ENCODE measurements at regions not wholly inside any gene's neighbourhood (a gene's known extent, or its start where the extent isn't known, plus 50 kb on each side); places are given as distances from the start of the nearest gene placed in this dataset.
"Not testable (repeated sequence)": the region's sequence is repeated elsewhere in the genome, so short reads cannot be mapped to it uniquely, and the experiment has no call there.

GRCh38 chr12:92987362-92987761 lies 58.3 kb upstream of the EEA1 start:
- peak; percentile 72 for DNase-seq (ENCODE audit: low spot score)

GRCh38 chr12:92987846-92988621 lies 58.9 kb upstream of the EEA1 start:
- DNase-seq (ENCODE audit: low spot score): no peak

DNA sequence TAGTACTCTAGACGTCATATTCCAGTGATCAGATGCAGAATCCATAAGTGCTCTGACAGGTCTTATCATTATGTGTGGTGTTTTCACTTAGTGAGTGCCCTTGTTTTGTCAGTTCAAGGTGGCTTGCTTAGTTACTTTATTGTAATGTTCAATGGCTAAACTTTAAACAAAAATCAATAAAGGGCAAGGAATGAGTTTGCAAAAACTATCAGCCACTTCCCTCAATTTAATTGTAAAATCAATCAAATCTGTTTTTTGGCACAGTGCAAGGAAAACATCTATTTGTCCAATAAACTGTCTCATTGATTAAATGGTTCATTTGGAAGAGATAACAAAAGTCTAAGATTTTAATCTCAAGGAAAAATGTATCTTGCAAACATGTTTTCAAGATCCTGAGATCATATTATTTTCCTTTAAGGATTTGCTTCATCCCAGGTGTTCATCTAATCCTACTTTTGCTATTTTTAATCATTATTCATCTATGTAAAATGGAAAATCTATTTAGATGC lies 59.6 kb upstream of the EEA1 start:
- DNase-seq (ENCODE audit: low spot score): no peak

DNA sequence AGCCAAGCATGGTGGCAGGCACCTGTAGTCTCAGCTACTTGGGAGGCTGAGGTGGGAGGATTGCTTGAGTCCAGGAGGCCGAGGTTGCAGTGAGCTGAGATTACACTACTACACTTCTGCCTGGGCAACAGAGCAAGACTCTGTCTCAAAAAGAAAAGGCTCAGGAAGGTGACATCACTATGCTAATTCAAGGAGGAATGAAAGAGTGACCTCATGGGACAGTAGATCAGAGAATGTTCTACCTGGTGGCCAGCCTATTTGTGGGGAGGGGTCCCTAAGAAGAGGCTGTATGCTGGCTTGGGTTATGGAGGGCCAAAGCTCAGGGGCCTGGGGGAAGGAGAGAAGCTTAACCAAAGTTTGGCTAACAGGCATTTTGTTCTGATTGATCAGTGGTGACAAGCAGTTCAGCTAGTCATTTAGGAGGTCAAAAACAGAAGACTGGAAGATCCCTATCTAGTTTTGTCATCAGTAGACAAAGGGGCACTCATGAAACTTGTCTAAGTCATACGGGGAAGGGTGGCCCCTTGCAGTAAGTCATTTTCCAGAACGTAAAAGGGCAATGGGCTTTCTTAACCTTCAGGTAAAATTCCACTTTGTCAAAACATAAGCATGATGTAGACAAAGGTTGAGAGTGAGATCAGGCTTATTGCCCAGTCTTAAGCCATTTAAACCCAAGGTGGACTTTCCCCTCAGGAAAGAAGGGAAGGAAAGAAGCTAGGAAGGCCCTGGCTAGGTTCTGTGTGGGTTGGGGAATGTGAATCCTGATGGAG lies 60.8 kb upstream of the EEA1 start:
- no peak for DNase-seq (ENCODE audit: low spot score)

DNA sequence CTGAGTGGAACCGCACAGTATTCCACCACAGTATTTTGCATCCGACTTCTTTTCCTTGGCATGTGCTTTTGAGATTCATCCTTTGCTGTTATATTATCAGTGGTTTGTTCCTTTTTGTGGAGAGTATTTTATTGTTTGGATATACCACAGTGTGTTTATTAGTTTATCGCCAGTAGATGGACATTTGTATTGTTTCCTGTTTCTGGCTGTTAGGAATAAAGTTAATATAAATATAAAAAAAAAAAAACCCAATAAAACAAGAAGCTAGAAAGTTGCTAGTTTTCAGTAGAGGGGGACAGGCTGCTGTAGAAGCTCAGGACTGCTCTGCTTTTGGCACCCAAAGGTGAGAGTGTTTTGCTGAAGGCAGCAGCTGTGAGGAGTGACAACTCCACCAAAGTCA lies 62.0 kb upstream of the EEA1 start:
- no peak for DNase-seq (ENCODE audit: low spot score)

DNA sequence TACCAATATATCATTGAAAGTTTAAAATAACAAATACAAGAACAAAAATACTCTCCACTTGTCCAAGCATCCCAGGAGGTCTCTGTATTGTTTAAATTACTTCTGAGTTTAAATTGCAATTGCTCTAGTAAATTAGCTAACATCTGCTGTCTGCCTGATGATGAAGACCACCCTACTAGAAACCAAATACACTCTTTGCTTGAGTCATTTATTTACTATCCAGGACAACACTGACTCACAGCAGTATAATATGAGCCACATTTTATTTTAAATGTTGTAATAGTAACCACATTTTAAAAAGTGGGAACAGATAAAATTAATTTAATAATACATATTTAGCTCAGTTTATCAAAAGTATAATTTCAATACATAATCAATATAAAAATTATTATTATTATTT lies 62.9 kb upstream of the EEA1 start:
- no peak for DNase-seq (ENCODE audit: low spot score)

DNA sequence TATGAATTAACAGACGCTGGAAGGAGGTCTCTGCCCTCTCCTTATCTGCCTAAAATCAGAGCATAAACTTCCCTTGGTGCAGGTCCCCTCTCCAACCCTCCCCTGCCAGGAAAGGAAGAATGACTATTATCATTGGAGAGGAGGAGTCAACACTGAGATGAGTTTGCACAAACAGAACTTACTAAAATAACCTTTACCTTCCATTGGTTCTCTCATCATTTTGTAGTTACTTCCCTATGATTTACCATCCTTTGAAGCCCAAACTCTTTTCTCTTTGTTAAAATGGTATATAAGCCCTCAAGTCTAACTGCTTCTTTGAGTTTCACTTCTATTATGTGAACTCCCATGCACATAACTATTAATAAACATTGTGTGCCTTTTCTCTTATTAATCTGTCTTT lies 64.2 kb upstream of the EEA1 start:
- DNase-seq (ENCODE audit: low spot score): no peak

GRCh38 chr12:92995258-92995903 lies 66.3 kb upstream of the EEA1 start:
- DNase-seq (ENCODE audit: low spot score): no peak

- DNase-seq (ENCODE audit: low spot score): no peak
These were observed 70.9 kb upstream of the EEA1 start for GRCh38 chr12:93000026-93000425.

DNA sequence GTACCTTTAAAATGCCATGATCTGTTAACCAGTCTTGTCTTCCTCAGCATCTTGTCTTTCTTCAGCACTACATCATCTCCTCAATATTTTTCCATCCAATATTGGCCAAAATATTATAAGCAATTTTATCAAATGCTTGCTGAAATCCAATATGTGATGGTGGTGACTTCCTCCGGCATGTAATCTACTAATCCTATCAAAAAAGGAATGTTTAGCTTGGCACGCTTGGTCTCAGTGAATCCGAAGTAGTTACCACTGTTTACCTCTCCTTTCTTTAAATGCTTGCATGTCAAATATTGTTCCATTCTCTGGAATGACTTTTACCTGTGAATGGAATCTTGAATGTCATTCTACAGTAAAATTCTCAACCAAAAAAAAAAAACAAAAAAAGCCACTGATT lies 72.3 kb upstream of the EEA1 start:
- DNase-seq (ENCODE audit: low spot score): no peak

DNA sequence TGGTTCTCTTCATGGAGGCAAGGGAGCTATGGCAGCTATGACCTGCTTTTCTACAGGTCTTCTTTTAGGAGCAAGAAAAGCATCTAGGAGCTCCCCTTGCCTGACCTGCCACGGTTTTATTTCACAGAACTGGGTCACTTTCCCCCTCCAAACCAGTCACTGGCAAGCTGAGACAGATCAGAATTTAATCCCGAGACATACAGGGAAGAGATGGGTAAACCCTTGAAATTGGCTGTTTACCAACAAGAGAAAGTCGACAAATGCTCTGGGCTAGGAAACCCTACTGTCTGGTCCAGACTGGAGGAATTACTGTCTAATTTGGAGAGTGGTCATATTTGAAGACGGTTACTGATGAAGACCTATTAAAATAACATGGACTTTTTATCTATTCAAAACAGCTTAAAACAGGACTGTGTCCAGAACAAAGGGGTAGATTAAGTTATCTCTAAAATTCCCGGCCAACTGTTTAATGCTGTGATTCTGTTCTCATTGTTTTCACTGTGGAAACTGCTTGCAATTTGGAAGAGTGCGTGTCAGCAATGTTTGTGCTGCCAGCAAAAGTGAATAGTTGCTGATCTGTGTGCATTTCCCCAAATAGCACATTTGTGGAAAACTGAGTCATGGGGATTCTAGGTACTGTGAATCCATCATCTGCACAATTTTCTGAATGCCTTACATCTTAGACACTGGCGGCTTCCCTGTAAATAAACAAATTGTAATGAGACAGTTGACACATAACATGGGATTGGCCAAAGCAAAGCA lies 73.4 kb upstream of the EEA1 start:
- no peak for DNase-seq (ENCODE audit: low spot score)

DNA sequence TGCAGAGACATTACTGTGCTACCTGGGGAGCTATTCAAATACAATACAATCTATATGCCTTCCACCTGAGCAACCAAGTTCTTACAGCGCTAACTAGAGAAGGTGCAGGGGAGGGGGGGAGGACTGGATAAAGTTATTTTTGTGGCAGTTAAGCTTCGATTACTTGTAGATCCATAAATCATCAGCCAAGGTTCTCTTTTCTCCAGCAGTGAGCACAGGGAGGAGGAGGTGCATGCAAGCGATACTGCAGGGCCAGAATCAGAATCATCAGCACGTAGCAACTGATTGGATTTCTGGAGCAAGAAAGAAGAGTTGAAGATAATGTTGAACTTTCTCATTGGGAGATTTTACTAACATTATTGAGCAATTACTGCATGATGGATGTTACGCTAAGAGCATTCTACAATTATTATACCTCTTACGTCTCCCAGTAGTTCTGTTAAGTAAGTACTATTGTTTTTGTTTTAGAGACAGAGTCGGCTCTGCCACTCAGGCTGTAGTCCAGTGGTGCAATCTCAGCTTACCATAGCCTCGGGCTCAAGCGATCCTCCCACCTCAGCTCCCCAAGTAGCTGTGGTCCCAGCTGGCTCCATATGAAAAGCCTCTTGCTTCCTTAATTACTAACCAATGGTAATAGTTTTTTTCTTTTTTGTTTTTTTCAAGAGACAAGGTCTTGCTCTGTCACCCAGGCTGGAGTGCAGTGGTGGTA lies 74.6 kb upstream of the EEA1 start:
- DNase-seq (ENCODE audit: low spot score): no peak

GRCh38 chr12:93005928-93006392 lies 76.9 kb upstream of the EEA1 start:
- no peak for DNase-seq (ENCODE audit: low spot score)

GRCh38 chr12:93006471-93007208 lies 77.5 kb upstream of the EEA1 start:
- DNase-seq (ENCODE audit: low spot score): no peak

GRCh38 chr12:93007544-93007943 lies 78.4 kb upstream of the EEA1 start:
- no peak for DNase-seq (ENCODE audit: low spot score)

- DNase-seq (ENCODE audit: low spot score): peak; percentile 22
These were observed 79.1 kb upstream of the EEA1 start for GRCh38 chr12:93008044-93008778.

- not testable (repeated sequence) for DNase-seq (ENCODE audit: low spot score)
These were observed 79.8 kb upstream of the EEA1 start for GRCh38 chr12:93008880-93009279.

DNA sequence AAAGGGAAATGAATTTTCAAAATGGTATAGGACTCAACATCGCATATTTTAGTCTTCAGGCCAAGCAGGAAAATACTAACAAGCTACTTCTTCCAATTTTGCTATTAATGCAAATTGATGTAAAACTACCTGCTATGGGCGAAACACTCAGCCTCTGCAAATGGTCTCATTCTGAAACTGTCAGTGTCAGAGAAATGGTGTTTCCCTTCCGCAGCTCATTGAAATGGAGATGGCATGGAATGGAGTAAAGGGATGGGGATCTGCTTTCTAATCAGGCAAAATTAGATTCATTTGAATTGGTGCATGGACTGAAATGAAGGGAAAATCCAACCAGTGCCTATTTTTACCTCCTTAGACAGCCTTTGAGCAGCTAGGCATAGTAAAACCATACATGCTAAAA lies 80.4 kb upstream of the EEA1 start:
- no peak for DNase-seq (ENCODE audit: low spot score)

DNA sequence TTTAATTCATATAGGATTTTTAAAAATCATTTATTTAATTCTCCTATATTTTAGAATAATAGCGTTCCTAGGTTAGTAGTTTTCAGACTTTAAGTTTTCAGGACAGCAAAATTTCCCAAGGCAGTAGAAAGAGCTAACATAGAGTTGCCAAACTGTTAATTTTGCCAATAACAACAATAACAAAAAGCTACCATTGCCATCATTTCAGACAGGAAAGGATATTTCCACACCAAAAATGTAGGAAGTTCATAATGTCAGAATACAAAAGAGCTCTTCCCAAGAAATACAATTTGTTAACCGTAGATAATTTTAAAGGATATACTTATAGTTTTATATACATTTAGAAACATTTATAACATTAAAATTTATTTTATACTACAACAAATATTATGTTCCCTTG lies 81.4 kb upstream of the EEA1 start:
- DNase-seq (ENCODE audit: low spot score): no peak

- no peak for DNase-seq (ENCODE audit: low spot score)
These were observed 82.0 kb upstream of the EEA1 start for GRCh38 chr12:93011100-93011499.
